HEK293 (cell line): ENCODE measurements at regions not wholly inside any gene's neighbourhood (a gene's known extent, or its start where the extent isn't known, plus 50 kb on each side); places are given as distances from the start of the nearest gene placed in this dataset.

ENCODE experiments used
- KLF1 ChIP-seq: fragments of 450-650 bp; formaldehyde crosslinking; IDR thresholded peaks from 2 replicates; pipeline ENCODE4 v1.5.1; 2016; ENCODE audit warnings: missing biosample characterization, missing genetic modification characterization
- MEIS1 ChIP-seq: sonication (generic); formaldehyde crosslinking; IDR thresholded peaks from 2 replicates; pipeline ENCODE4 v1.8.1; 2022; ENCODE audit warnings: missing genetic modification reagents, mild to moderate bottlenecking, borderline replicate concordance
- PBX3 ChIP-seq: sonication (generic); formaldehyde crosslinking; IDR thresholded peaks from 2 replicates; pipeline ENCODE4 v1.8.1; 2022; ENCODE audit warnings: mild to moderate bottlenecking, moderate library complexity, missing genetic modification reagents
- RBAK ChIP-seq: fragments of 450-650 bp; formaldehyde crosslinking; IDR thresholded peaks from 2 replicates; pipeline ENCODE4 v1.5.1; 2016; ENCODE audit warnings: missing biosample characterization, missing genetic modification characterization
- SCRT2 ChIP-seq: fragments of 450-650 bp; formaldehyde crosslinking; IDR thresholded peaks from 2 replicates; pipeline ENCODE4 v1.5.1; 2016; ENCODE audit warnings: missing biosample characterization, missing genetic modification characterization
- TRIM28 ChIP-seq: IDR thresholded peaks from 2 replicates; pipeline ENCODE4 v1.6.1; 2011; ENCODE audit warnings: low read length, control low read depth, borderline replicate concordance
- YY1 ChIP-seq: fragments of 450-650 bp; formaldehyde crosslinking; IDR thresholded peaks from 2 replicates; pipeline ENCODE4 v1.5.1; 2018; ENCODE audit warnings: missing biosample characterization, missing genetic modification characterization
- ZBTB44 ChIP-seq: fragments of 450-650 bp; IDR thresholded peaks from 2 replicates; pipeline ENCODE4 v1.5.1; 2018; ENCODE audit warnings: missing biosample characterization, mild to moderate bottlenecking, missing genetic modification characterization
- ZEB2 ChIP-seq: fragments of 450-650 bp; formaldehyde crosslinking; IDR thresholded peaks from 2 replicates; pipeline ENCODE4 v1.5.1; 2016; ENCODE audit warnings: missing biosample characterization, missing genetic modification characterization
- ZNF157 ChIP-seq: fragments of 450-650 bp; formaldehyde crosslinking; IDR thresholded peaks from 2 replicates; pipeline ENCODE4 v1.5.1; 2016; ENCODE audit warnings: missing biosample characterization, missing genetic modification characterization
- ZNF174 ChIP-seq: fragments of 450-650 bp; formaldehyde crosslinking; IDR thresholded peaks from 2 replicates; pipeline ENCODE4 v1.5.0; 2017; ENCODE audit warnings: missing biosample characterization, mild to moderate bottlenecking, missing genetic modification characterization
- ZNF221 ChIP-seq: fragments of 450-650 bp; formaldehyde crosslinking; IDR thresholded peaks from 2 replicates; pipeline ENCODE4 v1.5.1; 2017; ENCODE audit warnings: missing biosample characterization, missing genetic modification characterization, borderline replicate concordance
- ZNF223 ChIP-seq: fragments of 450-650 bp; formaldehyde crosslinking; IDR thresholded peaks from 2 replicates; pipeline ENCODE4 v1.5.1; 2016; ENCODE audit warnings: missing biosample characterization, missing genetic modification characterization
- ZNF248 ChIP-seq: fragments of 450-650 bp; formaldehyde crosslinking; IDR thresholded peaks from 2 replicates; pipeline ENCODE4 v1.5.1; 2017; ENCODE audit warnings: missing biosample characterization, missing genetic modification characterization
- ZNF274 ChIP-seq, 2 experiments: fragments of 200-500 bp in 1 of 2; fragments of 450-650 bp in 1 of 2; sonication (Bioruptor generic) in 1 of 2; formaldehyde crosslinking in 1 of 2; IDR thresholded peaks; 2 replicates each; pipeline versions ENCODE4 v1.5.1 to v1.6.1; 2014 to 2016; ENCODE audit warnings: borderline replicate concordance in 1 of 2, inconsistent platforms in 1 of 2, low read length in 1 of 2, missing biosample characterization in 1 of 2, missing genetic modification characterization in 1 of 2
- ZNF324 ChIP-seq: fragments of 450-650 bp; formaldehyde crosslinking; IDR thresholded peaks from 2 replicates; pipeline ENCODE4 v1.5.1; 2016; ENCODE audit warnings: missing biosample characterization, missing genetic modification characterization
- ZNF560 ChIP-seq: fragments of 450-650 bp; formaldehyde crosslinking; IDR thresholded peaks from 2 replicates; pipeline ENCODE4 v1.5.1; 2017; ENCODE audit warnings: missing biosample characterization, missing genetic modification characterization, borderline replicate concordance
- ZNF624 ChIP-seq: fragments of 450-650 bp; formaldehyde crosslinking; IDR thresholded peaks from 2 replicates; pipeline ENCODE4 v1.5.1; 2017; ENCODE audit warnings: missing biosample characterization, missing genetic modification characterization
- ZNF707 ChIP-seq: fragments of 450-650 bp; formaldehyde crosslinking; IDR thresholded peaks from 2 replicates; pipeline ENCODE4 v1.5.1; 2016; ENCODE audit warnings: missing biosample characterization, missing genetic modification characterization
- TF ChIP-seq, protein P1 (sequence below): fragments of 450-650 bp; formaldehyde crosslinking; IDR thresholded peaks from 2 replicates; pipeline ENCODE4 v1.5.1; 2016; ENCODE audit warnings: missing biosample characterization, missing genetic modification characterization
- TF ChIP-seq, protein P2 (sequence below): fragments of 450-650 bp; formaldehyde crosslinking; IDR thresholded peaks from 2 replicates; pipeline ENCODE4; 2016; ENCODE audit warnings: missing biosample characterization, missing genetic modification characterization
- TF ChIP-seq, protein P3 (sequence below): fragments of 450-650 bp; formaldehyde crosslinking; optimal IDR thresholded peaks from 2 replicates; pipeline ENCODE3; 2016; ENCODE audit warnings: missing biosample characterization, mild to moderate bottlenecking, missing genetic modification characterization
- TF ChIP-seq, protein P4 (sequence below): fragments of 450-650 bp; formaldehyde crosslinking; IDR thresholded peaks from 2 replicates; pipeline ENCODE4 v1.5.1; 2017; ENCODE audit warnings: missing biosample characterization, missing genetic modification characterization
- TF ChIP-seq, protein P5 (sequence below): fragments of 450-650 bp; formaldehyde crosslinking; IDR thresholded peaks from 2 replicates; pipeline ENCODE4 v1.5.1; 2017; ENCODE audit warnings: missing biosample characterization, missing genetic modification characterization

DNA sequence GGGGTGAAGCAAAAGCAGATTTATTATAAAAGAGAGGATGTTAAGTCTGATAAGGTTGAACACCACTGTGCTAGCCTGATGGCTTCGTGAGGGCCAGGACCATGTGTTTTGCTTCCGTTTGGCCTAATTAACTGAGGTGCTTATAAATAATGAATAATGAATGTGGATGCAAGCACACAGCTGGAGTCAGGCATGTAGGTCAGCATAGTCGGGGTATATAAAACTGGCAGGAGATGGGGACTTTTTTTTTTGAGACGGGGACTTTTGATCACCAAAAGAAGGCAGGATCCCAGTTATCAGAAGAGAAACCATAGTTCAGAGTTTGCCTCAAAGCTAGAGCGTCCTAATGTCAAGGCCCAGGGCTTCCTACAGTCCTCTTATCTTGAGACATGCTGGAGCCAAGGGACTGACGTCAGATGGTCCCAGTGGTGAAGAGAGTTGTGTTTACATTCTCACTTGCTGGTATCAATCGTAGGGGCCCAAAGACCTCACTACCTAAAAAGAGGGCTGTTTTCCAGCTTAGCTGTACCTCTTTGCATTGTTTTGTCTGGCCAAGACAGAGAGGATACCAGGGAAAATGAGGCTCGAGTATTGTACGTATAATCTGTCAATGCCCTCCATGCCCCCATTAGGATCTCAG, 50.4 kb downstream of the RTL9 start (continued):
- TF ChIP-seq RBAK (tag by site-specific recombination): no peak
- TF ChIP-seq ZNF624 (tag by site-specific recombination): no peak
- peak; percentile 79; the same call in 1 of the 2 replicates for TF ChIP-seq TRIM28
- no peak for TF ChIP-seq ZNF274 (IDR thresholded peaks at IDR 0.05; ENCODE audit: low read length)
- no peak for TF ChIP-seq ZNF274 (tag by site-specific recombination; IDR thresholded peaks at IDR 0.05; ENCODE audit: borderline replicate concordance)
- no peak for TF ChIP-seq ZNF157 (tag by site-specific recombination)
- TF ChIP-seq, protein P1, sequence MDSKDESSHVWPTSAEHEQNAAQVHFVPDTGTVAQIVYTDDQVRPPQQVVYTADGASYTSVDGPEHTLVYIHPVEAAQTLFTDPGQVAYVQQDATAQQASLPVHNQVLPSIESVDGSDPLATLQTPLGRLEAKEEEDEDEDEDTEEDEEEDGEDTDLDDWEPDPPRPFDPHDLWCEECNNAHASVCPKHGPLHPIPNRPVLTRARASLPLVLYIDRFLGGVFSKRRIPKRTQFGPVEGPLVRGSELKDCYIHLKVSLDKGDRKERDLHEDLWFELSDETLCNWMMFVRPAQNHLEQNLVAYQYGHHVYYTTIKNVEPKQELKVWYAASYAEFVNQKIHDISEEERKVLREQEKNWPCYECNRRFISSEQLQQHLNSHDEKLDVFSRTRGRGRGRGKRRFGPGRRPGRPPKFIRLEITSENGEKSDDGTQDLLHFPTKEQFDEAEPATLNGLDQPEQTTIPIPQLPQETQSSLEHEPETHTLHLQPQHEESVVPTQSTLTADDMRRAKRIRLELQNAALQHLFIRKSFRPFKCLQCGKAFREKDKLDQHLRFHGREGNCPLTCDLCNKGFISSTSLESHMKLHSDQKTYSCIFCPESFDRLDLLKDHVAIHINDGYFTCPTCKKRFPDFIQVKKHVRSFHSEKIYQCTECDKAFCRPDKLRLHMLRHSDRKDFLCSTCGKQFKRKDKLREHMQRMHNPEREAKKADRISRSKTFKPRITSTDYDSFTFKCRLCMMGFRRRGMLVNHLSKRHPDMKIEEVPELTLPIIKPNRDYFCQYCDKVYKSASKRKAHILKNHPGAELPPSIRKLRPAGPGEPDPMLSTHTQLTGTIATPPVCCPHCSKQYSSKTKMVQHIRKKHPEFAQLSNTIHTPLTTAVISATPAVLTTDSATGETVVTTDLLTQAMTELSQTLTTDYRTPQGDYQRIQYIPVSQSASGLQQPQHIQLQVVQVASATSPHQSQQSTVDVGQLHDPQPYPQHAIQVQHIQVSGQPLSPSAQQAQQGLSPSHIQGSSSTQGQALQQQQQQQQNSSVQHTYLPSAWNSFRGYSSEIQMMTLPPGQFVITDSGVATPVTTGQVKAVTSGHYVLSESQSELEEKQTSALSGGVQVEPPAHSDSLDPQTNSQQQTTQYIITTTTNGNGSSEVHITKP (tag by site-specific recombination): 0 out of 2 replicates have a peak, but pooled peaks have one; percentile 12
- TF ChIP-seq ZNF707: no peak
- no peak for TF ChIP-seq YY1 (tag by site-specific recombination)
- TF ChIP-seq, protein P2, sequence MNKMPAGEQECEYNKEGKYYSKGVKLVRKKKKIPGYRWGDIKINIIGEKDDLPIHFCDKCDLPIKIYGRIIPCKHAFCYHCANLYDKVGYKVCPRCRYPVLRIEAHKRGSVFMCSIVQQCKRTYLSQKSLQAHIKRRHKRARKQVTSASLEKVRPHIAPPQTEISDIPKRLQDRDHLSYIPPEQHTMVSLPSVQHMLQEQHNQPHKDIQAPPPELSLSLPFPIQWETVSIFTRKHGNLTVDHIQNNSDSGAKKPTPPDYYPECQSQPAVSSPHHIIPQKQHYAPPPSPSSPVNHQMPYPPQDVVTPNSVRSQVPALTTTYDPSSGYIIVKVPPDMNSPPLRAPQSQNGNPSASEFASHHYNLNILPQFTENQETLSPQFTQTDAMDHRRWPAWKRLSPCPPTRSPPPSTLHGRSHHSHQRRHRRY (tag by site-specific recombination): no peak
- no peak for TF ChIP-seq ZNF223 (tag by site-specific recombination)
- TF ChIP-seq ZBTB44: no peak
- no peak for TF ChIP-seq ZNF248
- no peak for TF ChIP-seq ZEB2 (tag by site-specific recombination)
- TF ChIP-seq, protein P3, sequence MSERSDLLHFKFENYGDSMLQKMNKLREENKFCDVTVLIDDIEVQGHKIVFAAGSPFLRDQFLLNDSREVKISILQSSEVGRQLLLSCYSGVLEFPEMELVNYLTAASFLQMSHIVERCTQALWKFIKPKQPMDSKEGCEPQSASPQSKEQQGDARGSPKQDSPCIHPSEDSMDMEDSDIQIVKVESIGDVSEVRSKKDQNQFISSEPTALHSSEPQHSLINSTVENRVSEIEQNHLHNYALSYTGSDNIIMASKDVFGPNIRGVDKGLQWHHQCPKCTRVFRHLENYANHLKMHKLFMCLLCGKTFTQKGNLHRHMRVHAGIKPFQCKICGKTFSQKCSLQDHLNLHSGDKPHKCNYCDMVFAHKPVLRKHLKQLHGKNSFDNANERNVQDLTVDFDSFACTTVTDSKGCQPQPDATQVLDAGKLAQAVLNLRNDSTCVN (tag by site-specific recombination): no peak
- TF ChIP-seq, protein P4, sequence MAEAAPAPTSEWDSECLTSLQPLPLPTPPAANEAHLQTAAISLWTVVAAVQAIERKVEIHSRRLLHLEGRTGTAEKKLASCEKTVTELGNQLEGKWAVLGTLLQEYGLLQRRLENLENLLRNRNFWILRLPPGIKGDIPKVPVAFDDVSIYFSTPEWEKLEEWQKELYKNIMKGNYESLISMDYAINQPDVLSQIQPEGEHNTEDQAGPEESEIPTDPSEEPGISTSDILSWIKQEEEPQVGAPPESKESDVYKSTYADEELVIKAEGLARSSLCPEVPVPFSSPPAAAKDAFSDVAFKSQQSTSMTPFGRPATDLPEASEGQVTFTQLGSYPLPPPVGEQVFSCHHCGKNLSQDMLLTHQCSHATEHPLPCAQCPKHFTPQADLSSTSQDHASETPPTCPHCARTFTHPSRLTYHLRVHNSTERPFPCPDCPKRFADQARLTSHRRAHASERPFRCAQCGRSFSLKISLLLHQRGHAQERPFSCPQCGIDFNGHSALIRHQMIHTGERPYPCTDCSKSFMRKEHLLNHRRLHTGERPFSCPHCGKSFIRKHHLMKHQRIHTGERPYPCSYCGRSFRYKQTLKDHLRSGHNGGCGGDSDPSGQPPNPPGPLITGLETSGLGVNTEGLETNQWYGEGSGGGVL (tag by site-specific recombination): no peak
- TF ChIP-seq SCRT2 (tag by site-specific recombination): no peak
- TF ChIP-seq ZNF174 (tag by site-specific recombination): no peak
- no peak for TF ChIP-seq ZNF560 (tag by site-specific recombination)
- TF ChIP-seq ZNF324 (tag by site-specific recombination): no peak
- no peak for TF ChIP-seq ZNF221 (tag by site-specific recombination)
- TF ChIP-seq, protein P5, sequence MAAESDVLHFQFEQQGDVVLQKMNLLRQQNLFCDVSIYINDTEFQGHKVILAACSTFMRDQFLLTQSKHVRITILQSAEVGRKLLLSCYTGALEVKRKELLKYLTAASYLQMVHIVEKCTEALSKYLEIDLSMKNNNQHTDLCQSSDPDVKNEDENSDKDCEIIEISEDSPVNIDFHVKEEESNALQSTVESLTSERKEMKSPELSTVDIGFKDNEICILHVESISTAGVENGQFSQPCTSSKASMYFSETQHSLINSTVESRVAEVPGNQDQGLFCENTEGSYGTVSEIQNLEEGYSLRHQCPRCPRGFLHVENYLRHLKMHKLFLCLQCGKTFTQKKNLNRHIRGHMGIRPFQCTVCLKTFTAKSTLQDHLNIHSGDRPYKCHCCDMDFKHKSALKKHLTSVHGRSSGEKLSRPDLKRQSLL (tag by site-specific recombination): peak; percentile 72; the same call in 1 of the 2 replicates
- no peak for TF ChIP-seq KLF1
- no peak for TF ChIP-seq MEIS1
- TF ChIP-seq PBX3 (CRISPR knock-in tag): no peak
